NCI-H524 treated with DMSO at 0.1 percent for 48 hours (cell line): ENCODE measurements at regions not wholly inside any gene's neighbourhood (a gene's known extent, or its start where the extent isn't known, plus 50 kb on each side); places are given as distances from the start of the nearest gene placed in this dataset.
A peak's percentile ranks its signal among the peaks of the same experiment; 100 is the strongest.

Experiments used
- DNase-seq: peaks from one replicate; lab custom pipeline; 2025; lab: John Stamatoyannopoulos, UW

DNA sequence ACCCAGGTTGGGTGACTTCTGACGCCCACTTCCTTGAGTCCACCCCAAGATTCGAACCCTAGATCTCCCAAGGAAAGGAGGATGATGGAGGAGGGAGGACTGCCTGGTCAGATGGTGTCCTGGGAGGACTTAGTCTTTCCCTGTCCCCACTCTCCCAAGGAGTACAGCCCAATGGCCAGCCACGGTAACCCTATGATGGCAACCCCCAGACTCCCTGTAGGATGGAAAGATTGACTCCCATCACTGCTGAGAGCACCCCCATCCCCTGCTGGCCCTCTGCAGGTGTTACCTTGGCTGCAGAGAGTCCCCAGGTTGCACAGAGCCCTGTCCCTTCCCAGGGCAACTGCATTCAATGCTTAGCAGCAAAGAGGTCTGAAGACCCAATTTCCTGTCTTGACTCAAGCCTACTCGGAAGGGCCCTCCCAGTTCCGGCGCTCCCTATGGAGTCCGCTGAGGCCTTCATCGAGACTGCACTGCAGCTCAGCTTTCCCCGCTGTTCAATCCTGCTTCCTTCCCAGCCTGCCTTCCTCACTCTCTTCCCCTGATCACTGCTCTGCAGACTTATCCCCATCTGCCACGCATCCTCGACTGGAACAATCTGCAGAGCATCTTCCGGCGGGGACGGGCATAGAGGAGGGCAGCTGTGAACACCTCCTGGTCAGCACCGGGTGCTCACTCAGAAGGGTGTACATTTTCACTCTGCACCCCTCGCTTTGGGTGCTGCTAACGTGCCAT, 50.8 kb upstream of the OCM2 start:
- DNase-seq = no peak

DNA sequence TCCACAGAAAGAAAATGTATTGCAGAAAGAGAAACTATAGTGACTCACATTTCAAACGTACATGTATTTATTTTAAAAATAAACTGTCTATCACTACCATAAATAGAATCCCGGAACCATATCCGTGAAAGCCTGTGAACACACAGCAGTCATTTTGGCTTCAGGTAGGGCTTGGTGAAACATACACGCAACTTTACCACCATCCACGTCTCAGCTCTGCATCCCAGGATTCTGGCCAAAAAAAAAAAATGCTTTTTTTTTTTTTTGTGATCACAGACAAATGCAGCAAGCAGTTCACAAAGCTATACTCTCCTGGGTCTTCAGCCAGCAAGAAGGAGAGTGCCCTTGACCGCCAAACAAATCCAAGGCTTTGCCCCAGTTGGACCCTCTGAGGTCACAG, 56.8 kb upstream of the OCM2 start:
- DNase-seq = no peak

DNA sequence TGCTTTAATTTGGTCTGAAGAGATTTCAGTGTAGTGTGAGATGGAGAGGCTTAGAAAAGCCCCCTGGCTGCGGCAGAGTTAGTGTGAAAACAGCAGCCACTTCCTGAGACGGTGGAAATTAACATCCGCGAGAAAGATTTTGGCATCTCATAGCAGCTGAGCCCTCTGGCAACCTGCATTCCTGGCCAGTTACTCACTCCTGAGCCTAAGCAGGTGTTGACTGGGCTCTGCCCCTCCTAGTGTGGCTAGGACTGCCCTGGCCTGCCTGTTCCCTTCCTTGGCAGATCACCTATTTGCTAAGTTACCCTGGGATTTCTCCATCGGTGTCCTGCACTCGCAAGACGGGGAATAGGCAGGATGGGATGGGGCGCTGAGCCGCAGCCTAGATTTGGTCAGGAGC, 57.6 kb upstream of the LMTK2 start:
- DNase-seq = no peak

DNA sequence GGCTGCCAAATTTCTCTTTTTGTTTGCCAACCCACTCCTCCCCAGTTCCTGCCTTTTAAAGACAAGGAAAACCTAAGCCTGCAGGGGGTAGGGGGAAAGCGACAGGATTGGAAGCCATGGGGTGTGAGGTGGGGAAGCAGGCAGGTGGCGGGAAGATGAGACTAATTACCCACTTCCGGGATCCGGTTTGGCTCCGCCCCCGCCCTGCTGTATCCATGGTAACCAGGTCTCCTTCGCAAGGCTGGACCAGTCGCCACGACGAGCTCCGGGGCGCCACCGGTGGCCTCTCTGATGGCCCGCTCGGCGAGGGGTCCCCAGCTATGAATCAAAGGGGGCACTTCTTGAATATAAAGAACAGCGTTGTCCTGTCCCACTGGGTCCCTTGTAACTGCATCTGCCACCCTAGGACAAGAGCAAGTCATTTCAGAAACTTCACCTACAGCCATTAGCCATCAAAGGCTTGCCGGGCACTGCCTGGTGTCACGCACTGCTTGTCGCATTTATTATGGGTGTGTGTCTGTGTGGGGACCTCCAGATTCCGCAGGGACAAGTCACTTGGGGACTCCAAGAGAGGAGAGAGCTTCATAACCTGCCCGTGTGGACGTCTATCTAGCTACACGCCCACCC, 55.4 kb upstream of the LMTK2 start:
- DNase-seq = peak; percentile 22

DNA sequence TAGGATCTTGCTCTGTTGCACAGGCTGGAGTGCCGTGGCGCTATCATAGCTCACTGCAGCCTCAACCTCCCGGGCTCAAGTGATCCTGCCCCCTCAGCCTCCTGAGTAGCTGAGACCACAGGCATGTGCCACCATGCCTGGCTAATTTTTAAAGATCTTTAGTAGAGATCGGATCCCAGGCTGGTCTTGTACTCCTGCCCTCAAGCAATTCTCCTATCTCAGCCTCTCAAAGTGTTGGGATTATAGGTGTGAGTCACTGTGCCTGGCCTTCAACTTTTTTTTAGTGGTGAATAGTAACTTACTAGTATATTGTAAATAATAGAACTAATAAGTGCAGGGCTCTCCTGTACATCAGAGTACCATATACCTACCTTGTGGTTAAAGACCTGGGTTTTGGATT, 52.1 kb upstream of the LMTK2 start:
- DNase-seq = no peak

DNA sequence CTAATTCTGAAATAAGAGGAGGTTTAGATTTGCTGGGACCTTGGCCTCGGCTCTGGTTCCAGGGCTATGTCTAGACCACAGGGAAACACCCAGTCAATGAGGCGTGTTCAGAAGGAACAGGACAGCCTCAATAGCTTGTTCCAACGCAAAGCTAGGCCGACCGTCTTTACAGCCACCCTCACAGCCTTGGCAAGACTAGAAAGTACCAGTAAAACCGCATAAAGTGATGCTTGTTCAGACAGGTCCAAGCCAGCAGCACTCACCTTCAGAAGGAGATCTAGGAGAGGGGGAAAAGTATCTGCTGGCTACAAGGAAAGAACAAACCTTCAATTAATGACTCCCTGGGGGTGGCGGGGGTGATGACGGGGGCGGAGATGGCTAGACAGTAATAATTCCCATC, 50.1 kb upstream of the LMTK2 start:
- no peak for DNase-seq
